Lower lobe of right lung (tissue), 2 donors: ENCODE measurements at regions not wholly inside any gene's neighbourhood (a gene's known extent, or its start where the extent isn't known, plus 50 kb on each side); places are given as distances from the start of the nearest gene placed in this dataset.

ENCODE experiments used
- ATAC-seq, 2 donors: fragments of 200-7000 bp; cut with Tn5 transposase; one replicate each; pipeline ENCODE4 v1.9.1; 2020 to 2022; ENCODE audit warnings: mild to moderate bottlenecking in 2 of 2, moderate library complexity in 2 of 2
- DNase-seq: peaks from one replicate; pipeline ENCODE4 v3.0.0-alpha.2; 2020
- H3K27ac ChIP-seq: fragments of 200-600 bp; one replicate; pipeline ENCODE4 v1.8.0; 2022
- H3K27me3 ChIP-seq: fragments of 200-600 bp; one replicate; pipeline ENCODE4 v1.8.0; 2022; ENCODE audit warnings: low read depth
- H3K36me3 ChIP-seq: fragments of 200-600 bp; one replicate; pipeline ENCODE4 v1.8.0; 2022; ENCODE audit warnings: mild to moderate bottlenecking
- H3K4me1 ChIP-seq: fragments of 200-600 bp; one replicate; pipeline ENCODE4 v1.8.0; 2022
- H3K4me3 ChIP-seq: fragments of 200-600 bp; one replicate; pipeline ENCODE4 v1.8.0; 2022; ENCODE audit warnings: mild to moderate bottlenecking
- H3K9me3 ChIP-seq: fragments of 200-600 bp; one replicate; pipeline ENCODE4 v1.8.0; 2022
- intact Hi-C: fragments of 100-400 bp; cut with DNase I; formaldehyde crosslinking; loops from one replicate; pipeline ENCODE4 v1.11.0; 2022
- TF ChIP-seq, protein P1 (sequence below): fragments of 200-600 bp; IDR thresholded peaks from one replicate; pipeline ENCODE4 v1.8.0; 2022; ENCODE audit warnings: antibody characterized with exemption, mild to moderate bottlenecking
- donor health status: DM: no; HTN: yes; CAD: no; lungs with severe emphysema.

DNA sequence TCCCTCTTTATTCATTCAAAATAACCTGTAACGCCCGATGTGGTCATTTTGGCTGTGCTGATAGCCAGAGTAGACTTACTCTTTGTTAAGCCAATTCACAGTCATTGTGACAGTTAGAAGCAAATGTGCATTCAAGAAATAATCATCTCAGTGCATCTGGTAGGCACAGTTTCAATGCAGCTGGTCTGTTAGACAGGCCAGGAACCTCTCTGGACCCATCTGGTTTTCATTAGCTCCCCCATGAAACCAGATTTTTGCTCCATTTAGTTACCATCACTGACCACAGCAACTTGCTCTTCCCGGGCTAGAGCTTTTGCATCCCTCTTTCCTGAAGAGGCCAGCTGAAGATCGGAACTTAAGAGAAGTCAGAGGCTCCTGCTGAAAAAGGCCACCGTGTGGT, 284.2 kb downstream of the NSG2 start:
- no peak overlapping the region for H3K4me3 ChIP-seq
- intact Hi-C loops: no loop called here
- H3K27me3 ChIP-seq: peaks cover 14% of the 10 kb centered on the region
- H3K36me3 ChIP-seq: no peaks in the 10 kb centered on the region
- H3K27ac ChIP-seq: no peak overlapping the region
- no peaks in the 10 kb centered on the region for H3K4me1 ChIP-seq
- no peak for ATAC-seq
- TF ChIP-seq, protein P1, sequence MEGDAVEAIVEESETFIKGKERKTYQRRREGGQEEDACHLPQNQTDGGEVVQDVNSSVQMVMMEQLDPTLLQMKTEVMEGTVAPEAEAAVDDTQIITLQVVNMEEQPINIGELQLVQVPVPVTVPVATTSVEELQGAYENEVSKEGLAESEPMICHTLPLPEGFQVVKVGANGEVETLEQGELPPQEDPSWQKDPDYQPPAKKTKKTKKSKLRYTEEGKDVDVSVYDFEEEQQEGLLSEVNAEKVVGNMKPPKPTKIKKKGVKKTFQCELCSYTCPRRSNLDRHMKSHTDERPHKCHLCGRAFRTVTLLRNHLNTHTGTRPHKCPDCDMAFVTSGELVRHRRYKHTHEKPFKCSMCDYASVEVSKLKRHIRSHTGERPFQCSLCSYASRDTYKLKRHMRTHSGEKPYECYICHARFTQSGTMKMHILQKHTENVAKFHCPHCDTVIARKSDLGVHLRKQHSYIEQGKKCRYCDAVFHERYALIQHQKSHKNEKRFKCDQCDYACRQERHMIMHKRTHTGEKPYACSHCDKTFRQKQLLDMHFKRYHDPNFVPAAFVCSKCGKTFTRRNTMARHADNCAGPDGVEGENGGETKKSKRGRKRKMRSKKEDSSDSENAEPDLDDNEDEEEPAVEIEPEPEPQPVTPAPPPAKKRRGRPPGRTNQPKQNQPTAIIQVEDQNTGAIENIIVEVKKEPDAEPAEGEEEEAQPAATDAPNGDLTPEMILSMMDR: no peak
- H3K9me3 ChIP-seq: no peaks in the 10 kb centered on the region
- no peak for DNase-seq

DNA sequence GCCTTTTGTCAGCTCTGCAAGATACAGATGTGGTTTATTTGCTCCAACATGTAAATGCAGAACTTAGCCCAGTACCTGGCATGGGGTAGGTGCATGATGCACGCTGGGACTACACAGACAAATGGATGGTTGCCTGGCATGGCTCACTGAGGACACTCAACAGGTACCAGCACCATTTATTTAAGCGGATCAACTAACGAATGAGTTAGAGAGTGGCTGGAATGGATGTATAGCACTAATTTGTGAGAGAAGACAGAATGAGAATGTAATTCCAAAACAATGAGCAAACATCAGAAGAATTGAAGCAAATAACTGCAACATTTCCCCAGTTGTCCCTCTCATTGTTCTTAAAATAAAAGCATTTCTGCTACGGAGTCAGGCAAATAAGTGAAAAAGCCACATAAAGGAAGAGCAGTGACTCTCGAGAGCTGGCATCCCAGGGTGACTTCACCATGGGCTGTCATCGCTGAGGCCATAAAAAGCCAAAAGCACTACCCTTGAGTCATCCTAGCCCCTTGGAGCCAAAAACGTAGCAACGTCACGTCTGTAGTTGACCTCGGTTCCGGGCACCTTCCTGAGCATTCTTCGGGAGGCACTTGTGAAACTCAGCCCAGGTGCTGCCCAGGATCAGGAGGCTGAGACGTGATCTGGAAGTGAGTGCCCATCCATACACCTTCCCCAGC, 290.3 kb downstream of the NSG2 start:
- TF ChIP-seq, protein P1: no peak
- H3K27me3 ChIP-seq: peaks cover 18% of the 10 kb centered on the region
- ATAC-seq (no peak), DNase-seq (no peak)
- H3K4me1 ChIP-seq: no peaks in the 10 kb centered on the region
- no peak overlapping the region for H3K27ac ChIP-seq
- no peaks in the 10 kb centered on the region for H3K9me3 ChIP-seq
- no peak overlapping the region for H3K4me3 ChIP-seq
- no peaks in the 10 kb centered on the region for H3K36me3 ChIP-seq
- intact Hi-C loops: no loop called here

DNA sequence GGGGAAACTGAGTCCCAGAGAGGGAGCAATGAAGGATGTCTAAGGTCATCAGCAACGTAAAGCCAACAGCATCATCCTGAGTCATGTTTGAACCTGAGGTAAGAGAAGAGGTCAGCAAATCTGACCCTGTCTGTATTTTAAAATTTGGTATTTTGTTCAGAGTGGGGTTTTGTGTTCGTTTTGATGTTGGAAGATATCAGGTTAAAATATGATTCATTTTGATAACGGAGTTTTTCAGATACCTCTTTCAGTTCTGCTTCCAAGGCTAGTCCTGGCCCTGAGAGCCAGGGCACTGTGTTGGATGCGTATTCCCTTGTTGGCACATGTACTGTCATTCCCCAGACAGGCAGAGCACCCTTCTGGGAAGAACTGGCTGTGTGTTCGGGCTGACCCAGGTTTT, 291.0 kb downstream of the NSG2 start:
- H3K4me3 ChIP-seq: no peak overlapping the region
- H3K27ac ChIP-seq: no peak overlapping the region
- no peaks in the 10 kb centered on the region for H3K9me3 ChIP-seq
- H3K36me3 ChIP-seq: no peaks in the 10 kb centered on the region
- no peak for DNase-seq
- TF ChIP-seq, protein P1: no peak
- ATAC-seq: no peak
- peaks cover 18% of the 10 kb centered on the region for H3K27me3 ChIP-seq
- intact Hi-C loops: no loop called here
- H3K4me1 ChIP-seq: no peaks in the 10 kb centered on the region

DNA sequence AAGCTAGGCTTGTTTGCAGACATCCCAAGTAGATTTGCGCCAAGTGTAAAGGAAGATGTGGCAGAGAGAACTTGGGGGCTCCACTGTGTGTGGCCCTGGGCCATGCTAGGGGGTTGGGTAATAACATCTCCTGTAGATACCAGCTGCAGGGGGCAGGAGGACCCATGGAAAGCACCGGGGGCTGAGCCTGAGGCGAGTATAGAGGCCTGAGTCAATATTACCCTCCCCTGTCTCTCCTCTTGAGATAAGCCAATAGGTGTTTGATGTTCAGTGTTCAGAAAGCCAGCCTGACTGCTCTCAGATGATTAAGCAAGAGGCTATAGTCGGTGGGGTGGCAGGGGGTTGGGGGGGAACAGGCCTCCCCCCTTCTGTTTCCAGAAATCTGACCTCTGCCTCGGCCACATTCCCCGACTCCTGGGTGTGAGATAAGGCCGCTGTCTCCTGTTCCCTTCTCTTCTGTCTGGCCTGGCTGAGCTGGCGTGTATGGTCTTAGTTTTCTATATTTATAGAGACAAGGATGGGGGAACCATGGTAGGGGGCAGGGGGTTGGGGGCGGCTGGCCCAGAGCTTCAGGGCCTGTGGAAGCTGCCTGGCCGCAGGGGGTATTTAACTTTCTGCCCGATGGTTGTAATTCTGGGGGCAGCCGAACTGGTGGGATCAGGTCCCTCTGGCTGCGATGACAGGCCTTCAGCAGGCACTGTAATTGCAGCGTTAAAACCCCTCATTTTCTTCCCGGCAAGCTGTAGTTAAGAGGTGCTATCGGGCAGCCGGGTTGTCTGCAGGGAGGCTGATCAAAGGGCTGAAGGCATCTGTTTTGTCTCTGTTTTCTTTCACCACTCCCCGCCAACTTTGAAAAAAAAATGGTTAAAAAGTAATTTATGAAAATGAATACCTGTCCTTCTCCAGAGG, 292.0 kb downstream of the NSG2 start:
- no peaks in the 10 kb centered on the region for H3K4me1 ChIP-seq

DNA sequence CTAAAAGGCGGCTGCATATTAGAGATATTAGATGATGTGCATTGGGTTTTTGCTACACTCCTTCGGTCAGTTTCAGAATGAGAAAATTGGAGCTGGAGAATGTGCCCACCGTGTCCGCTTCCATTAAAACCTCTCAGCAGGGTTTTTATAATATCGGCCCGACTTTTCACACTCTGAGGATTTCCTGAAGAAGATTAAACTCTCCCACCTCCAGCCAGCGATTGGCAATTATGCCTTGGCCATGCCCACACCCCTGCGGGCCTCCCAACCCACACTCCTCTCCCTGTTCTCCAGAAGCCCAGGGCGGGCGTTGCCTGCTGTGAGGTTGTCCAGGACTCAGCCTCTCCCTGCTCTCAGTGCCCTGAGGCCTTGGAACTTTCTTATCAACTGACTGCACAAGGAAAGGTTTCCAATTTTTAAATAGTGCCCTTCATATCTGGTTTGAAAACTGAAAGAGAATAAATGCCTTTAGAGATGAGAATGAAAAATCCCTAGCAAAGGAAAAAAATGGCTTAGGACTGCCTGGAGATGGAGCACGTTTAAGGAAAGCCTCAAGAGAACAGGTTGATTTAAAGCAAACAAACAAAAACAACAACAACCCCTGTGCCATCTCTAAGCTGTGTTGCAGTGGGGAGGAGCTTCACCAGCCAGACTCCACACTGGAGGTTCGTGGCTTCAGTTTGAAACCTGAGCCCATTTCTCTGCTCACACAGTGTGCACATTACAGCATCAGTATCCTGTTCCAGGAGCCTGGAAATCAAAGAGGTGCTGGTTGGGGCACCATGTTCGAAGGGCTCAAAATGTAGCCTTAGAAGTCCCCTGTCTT, 292.9 kb downstream of the NSG2 start:
- no peak for ATAC-seq
- intact Hi-C loops: no loop called here
- no peak overlapping the region for H3K27ac ChIP-seq
- peaks cover 18% of the 10 kb centered on the region for H3K27me3 ChIP-seq
- TF ChIP-seq, protein P1: no peak
- DNase-seq: no peak
- H3K4me1 ChIP-seq: no peaks in the 10 kb centered on the region
- H3K9me3 ChIP-seq: no peaks in the 10 kb centered on the region
- no peaks in the 10 kb centered on the region for H3K36me3 ChIP-seq
- no peak overlapping the region for H3K4me3 ChIP-seq

More for the DNA sequence above, 292.0 kb downstream of the NSG2 start:
- TF ChIP-seq, protein P1: no peak
- intact Hi-C loops: no loop called here
- H3K4me3 ChIP-seq: no peak overlapping the region
- H3K27me3 ChIP-seq: peaks cover 18% of the 10 kb centered on the region
- DNase-seq (no peak), ATAC-seq (no peak)
- H3K36me3 ChIP-seq: no peaks in the 10 kb centered on the region
- no peak overlapping the region for H3K27ac ChIP-seq
- H3K9me3 ChIP-seq: no peaks in the 10 kb centered on the region
